ENCODE measurements at regions not wholly inside any gene's neighbourhood (a gene's known extent, or its start where the extent isn't known, plus 50 kb on each side); places are given as distances from the start of the nearest gene placed in this dataset.

DNA sequence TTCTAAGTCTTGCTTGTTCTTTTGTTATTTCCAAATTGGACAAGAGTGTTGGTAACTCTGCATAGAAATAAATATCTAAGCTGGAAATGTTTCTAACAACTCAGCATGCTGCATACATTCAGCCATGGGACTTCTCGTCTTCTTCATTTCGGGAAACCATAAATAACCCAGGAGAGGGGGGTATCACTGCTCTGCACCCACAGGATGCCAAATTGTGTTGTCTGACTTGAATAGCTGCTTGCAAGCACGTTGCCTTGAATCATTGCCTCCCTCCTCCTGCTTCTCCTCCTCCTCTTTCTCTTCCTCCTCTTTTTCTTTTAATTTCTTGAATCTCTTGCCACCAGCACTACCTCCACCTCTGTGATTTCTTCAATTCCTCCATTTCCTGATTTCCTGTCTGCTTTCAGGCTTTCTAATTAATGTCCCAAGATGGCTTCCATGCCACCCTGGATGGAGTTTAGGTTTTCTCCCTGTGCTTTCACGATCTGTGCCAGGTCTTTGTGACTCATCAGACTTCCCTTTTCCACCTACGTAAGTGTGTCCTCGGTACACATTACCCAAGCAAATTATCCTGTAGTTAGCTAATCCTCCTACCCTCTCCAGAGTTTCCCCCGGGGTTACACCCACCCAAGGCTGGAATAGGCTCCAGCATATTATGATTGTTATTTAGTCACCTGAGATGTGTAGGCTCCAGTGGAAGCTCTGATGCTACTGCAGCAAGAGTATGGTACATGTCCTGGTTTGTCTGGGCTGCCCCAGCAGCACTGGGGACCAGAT lies 122.6 kb upstream of the VCX3B start:
- Histone ChIP-seq H3K27me3 (no peaks in the 10 kb centered on the region), H3K4me1 (no peaks in the 10 kb centered on the region), H3K4me3 (no peak overlapping the region), H3K9me3 (no peaks in the 10 kb centered on the region), H3K36me3 (no peaks in the 10 kb centered on the region), H3K27ac (peak overlapping the region in 3 of 4 donors; percentile 26 to 67 (median 48))
- ATAC-seq (peak; percentile 47 to 98), DNase-seq (peak in 1 of 2 donors; percentile 53)
- TF ChIP-seq POLR2A (IDR thresholded peaks at IDR 0.05) = no peak
- TF ChIP-seq, protein P1, sequence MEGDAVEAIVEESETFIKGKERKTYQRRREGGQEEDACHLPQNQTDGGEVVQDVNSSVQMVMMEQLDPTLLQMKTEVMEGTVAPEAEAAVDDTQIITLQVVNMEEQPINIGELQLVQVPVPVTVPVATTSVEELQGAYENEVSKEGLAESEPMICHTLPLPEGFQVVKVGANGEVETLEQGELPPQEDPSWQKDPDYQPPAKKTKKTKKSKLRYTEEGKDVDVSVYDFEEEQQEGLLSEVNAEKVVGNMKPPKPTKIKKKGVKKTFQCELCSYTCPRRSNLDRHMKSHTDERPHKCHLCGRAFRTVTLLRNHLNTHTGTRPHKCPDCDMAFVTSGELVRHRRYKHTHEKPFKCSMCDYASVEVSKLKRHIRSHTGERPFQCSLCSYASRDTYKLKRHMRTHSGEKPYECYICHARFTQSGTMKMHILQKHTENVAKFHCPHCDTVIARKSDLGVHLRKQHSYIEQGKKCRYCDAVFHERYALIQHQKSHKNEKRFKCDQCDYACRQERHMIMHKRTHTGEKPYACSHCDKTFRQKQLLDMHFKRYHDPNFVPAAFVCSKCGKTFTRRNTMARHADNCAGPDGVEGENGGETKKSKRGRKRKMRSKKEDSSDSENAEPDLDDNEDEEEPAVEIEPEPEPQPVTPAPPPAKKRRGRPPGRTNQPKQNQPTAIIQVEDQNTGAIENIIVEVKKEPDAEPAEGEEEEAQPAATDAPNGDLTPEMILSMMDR (IDR thresholded peaks at IDR 0.05 in 4 of 5, conservative IDR thresholded peaks at IDR 0.05 in 1 of 5) = no peak
- intact Hi-C loops (cut with DNase I; ENCODE audit: low total_unique reads) = loop anchor here (10.0 kb wide), 1 partner anchor 1123 kb away; the partner anchor contains the start of gene TBL1X
- in situ Hi-C loops (cut with MboI; ENCODE audit: low sequenced_read_pairs in 4 of 4) = no loop called here

DNA sequence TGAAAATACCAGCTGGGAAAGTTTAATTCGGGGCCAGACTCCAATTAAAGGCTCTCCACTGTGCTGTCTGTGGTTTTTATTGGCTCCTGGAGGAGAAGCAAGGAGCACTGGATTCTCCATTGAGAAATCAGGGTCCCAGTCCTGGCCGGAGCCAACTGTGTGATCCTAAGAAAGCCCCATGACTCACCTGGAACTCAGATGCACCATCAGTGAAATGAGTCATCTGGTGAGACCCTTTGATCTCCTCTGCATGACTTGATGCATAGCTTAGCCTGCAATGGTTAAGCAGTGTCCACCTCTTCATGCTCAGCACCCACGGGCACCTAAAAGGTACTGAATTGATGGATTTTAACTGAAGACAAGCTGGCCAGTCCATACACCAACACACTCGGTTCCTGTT lies 119.2 kb upstream of the VCX3B start:
- intact Hi-C loops (cut with DNase I; ENCODE audit: low total_unique reads) (loop anchor here (10.0 kb wide), 1 partner anchor 1119 kb away; the partner anchor contains the start of gene TBL1X), in situ Hi-C loops (cut with MboI; ENCODE audit: low sequenced_read_pairs in 4 of 4) (no loop called here)
- ATAC-seq (no peak), DNase-seq (no peak)
- Histone ChIP-seq H3K27ac (no peak overlapping the region), H3K4me3 (no peak overlapping the region), H3K4me1 (no peaks in the 10 kb centered on the region), H3K27me3 (no peaks in the 10 kb centered on the region), H3K36me3 (no peaks in the 10 kb centered on the region), H3K9me3 (no peaks in the 10 kb centered on the region)
- TF ChIP-seq, protein P1 (IDR thresholded peaks at IDR 0.05 in 4 of 5, conservative IDR thresholded peaks at IDR 0.05 in 1 of 5) = no peak

DNA sequence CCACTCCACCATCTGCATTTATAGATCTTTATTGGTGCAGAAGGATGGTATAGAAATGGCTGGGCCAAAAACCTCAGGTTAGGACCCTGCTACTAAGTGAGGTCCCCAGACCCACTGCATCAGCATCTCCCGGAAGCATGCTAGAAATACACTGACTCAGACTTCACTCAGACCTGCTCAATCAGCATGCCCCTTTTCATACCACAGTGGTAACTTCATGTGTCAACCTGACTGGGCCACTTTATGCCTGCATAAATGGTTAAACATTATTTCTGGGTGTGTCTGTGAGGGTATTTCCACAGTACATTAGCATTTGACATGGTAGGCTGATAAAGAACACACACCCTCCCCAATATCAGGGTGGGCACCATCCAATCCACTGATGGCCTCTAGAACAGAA lies 118.6 kb upstream of the VCX3B start:
- no peaks in the 10 kb centered on the region for H3K9me3 ChIP-seq
- in situ Hi-C loops (cut with MboI; ENCODE audit: low sequenced_read_pairs in 4 of 4) (no loop called here), intact Hi-C loops (cut with DNase I; ENCODE audit: low total_unique reads) (loop anchor here (10.0 kb wide), 1 partner anchor 1119 kb away; the partner anchor contains the start of gene TBL1X)
- TF ChIP-seq, protein P1 (IDR thresholded peaks at IDR 0.05 in 4 of 5, conservative IDR thresholded peaks at IDR 0.05 in 1 of 5) = no peak
- TF ChIP-seq POLR2A (IDR thresholded peaks at IDR 0.05) = no peak
- no peak overlapping the region for H3K4me3 ChIP-seq
- ATAC-seq (no peak), DNase-seq (no peak)
- H3K4me1 ChIP-seq = no peaks in the 10 kb centered on the region
- no peak overlapping the region for H3K27ac ChIP-seq
- H3K27me3 ChIP-seq = no peaks in the 10 kb centered on the region
- H3K36me3 ChIP-seq = no peaks in the 10 kb centered on the region

DNA sequence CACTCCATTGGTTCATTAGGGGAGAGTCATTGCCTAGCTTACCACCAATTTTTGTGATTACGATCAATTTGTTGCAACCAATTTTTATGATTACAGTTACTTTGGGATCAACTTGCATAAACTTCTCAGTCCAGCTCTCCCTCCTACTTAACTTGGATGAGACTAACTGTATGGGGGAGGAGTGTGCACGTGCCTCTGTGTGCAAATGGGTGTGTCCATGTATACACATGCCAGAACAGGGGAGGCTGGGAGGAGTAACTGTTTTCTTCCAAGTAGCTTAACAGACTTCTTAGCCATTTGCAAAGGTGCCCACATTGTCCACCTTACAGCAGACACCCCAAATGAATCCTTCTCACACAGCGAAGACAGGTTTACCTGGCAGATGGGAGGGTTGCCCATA lies 117.7 kb upstream of the VCX3B start:
- Histone ChIP-seq H3K4me1 (no peaks in the 10 kb centered on the region), H3K27ac (no peak overlapping the region), H3K36me3 (no peaks in the 10 kb centered on the region), H3K4me3 (no peak overlapping the region), H3K27me3 (no peaks in the 10 kb centered on the region), H3K9me3 (no peaks in the 10 kb centered on the region)
- intact Hi-C loops (cut with DNase I; ENCODE audit: low total_unique reads) = loop anchor here (10.0 kb wide), 1 partner anchor 1118 kb away; the partner anchor contains the start of gene TBL1X
- in situ Hi-C loops (cut with MboI; ENCODE audit: low sequenced_read_pairs in 4 of 4) = no loop called here
- no peak for DNase-seq
- TF ChIP-seq, protein P1 (IDR thresholded peaks at IDR 0.05 in 4 of 5, conservative IDR thresholded peaks at IDR 0.05 in 1 of 5) = no peak
- TF ChIP-seq POLR2A (IDR thresholded peaks at IDR 0.05) = no peak
- no peak for ATAC-seq
